K562 (cell line): ENCODE measurements at regions not wholly inside any gene's neighbourhood (a gene's known extent, or its start where the extent isn't known, plus 50 kb on each side); places are given as distances from the start of the nearest gene placed in this dataset.

Source experiments
- ATAC-seq: fragments of 200-7000 bp; cut with Tn5 transposase; 3 replicates; pipeline ENCODE4 v1.9.1; 2020; ENCODE audit warnings: moderate library complexity
- BruUV-seq: library from RNA; stranded (reverse); fragments of 400-500 nt; replicated peaks from 2 replicates; lab custom pipeline; 2021; lab: Mats Ljungman, UMichigan
- CTCF ChIA-PET: fragments of 300-600 bp; formaldehyde crosslinking; extraction: SDS; loops from one replicate; lab custom pipeline; 2021; ENCODE audit warnings: low intra/inter-chr PET ratio; lab: Yijun Ruan, JAX
- POLR2A ChIA-PET: fragments of 300-600, 350-650 bp; sonication (Branson Sonifier 250); formaldehyde crosslinking; extraction: SDS; loops from one replicate; lab custom pipeline; 2021; ENCODE audit warnings: antibody characterized with exemption, inconsistent platforms; lab: Yijun Ruan, JAX
- DNase-seq, 4 experiments: peaks; one replicate each; pipeline versions ENCODE4 v3.0.0 to v3.0.0-alpha.2; 2011 to 2018; ENCODE audit warnings: low spot score in 3 of 4, mixed read lengths in 3 of 4; ENCODE audit errors: extremely low read depth in 1 of 4
- FAIRE-seq: peaks from 2 replicates; lab custom pipeline; 2011; peaks lifted over from hg19 to GRCh38; lab: Jason Lieb, UNC
- H2AFZ ChIP-seq: 2 replicates; pipeline ENCODE4 v1.6.0; 2011; ENCODE audit warnings: low read depth, low read length, control low read depth, inconsistent platforms
- H3K27ac ChIP-seq: fragments of 200-600 bp; 3 replicates; pipeline ENCODE4 v1.8.0; 2011; ENCODE audit warnings: low read depth, mild to moderate bottlenecking, control low read depth, inconsistent platforms, low read length, moderate library complexity, mixed read lengths; ENCODE audit errors: extremely low read depth
- H3K27me3 ChIP-seq, 2 experiments: fragments of 300-600 bp in 1 of 2; 2 replicates in 1 of 2; 3 replicates in 1 of 2; pipeline versions ENCODE4 v1.6.0 to v1.8.0; 2011; ENCODE audit warnings: inconsistent platforms in 2 of 2, low read length in 2 of 2, mild to moderate bottlenecking in 1 of 2, mixed read lengths in 1 of 2, moderate library complexity in 1 of 2; ENCODE audit not compliant: control insufficient read depth in 2 of 2, insufficient read depth in 2 of 2
- H3K36me3 ChIP-seq: fragments of 300-600 bp; 3 replicates; pipeline ENCODE4 v1.8.0; 2011; ENCODE audit warnings: mild to moderate bottlenecking, low read length, inconsistent platforms; ENCODE audit not compliant: control insufficient read depth, insufficient read depth
- H3K4me1 ChIP-seq, 2 experiments: fragments of 200-600 bp in 1 of 2; replicated peaks in 1 of 2; 2 replicates in 1 of 2; 3 replicates in 1 of 2; pipeline versions ENCODE4 v1.5.1 to v1.8.0; 2011; ENCODE audit warnings: inconsistent platforms in 2 of 2, low read length in 2 of 2, mild to moderate bottlenecking in 1 of 2, mixed read lengths in 1 of 2, moderate library complexity in 1 of 2; ENCODE audit not compliant: control insufficient read depth in 2 of 2, insufficient read depth in 2 of 2
- H3K4me2 ChIP-seq: 2 replicates; pipeline ENCODE4 v1.6.1; 2011; ENCODE audit warnings: low read length, control low read depth, inconsistent platforms, mixed read lengths; ENCODE audit not compliant: insufficient read depth
- H3K4me3 ChIP-seq: fragments of 200-600 bp; sonication (generic), shearing (Covaris generic); 2 replicates; pipeline ENCODE4 v1.5.1; 2016; ENCODE audit warnings: control low read depth, inconsistent platforms
- H3K79me2 ChIP-seq: fragments of 200-600 bp; 3 replicates; pipeline ENCODE4 v1.8.0; 2011; ENCODE audit warnings: low read length, inconsistent platforms; ENCODE audit not compliant: control insufficient read depth, insufficient read depth
- H3K9ac ChIP-seq, 2 experiments: 2 replicates each; pipeline versions ENCODE4 v1.6.0 to v1.6.1; 2011; ENCODE audit warnings: low read depth in 2 of 2, low read length in 2 of 2, control low read depth in 1 of 2, inconsistent platforms in 1 of 2, mild to moderate bottlenecking in 1 of 2, mixed read lengths in 1 of 2; ENCODE audit not compliant: insufficient read depth in 1 of 2
- H3K9me1 ChIP-seq: one replicate; pipeline ENCODE4 v1.6.0; 2011; ENCODE audit warnings: inconsistent platforms, mild to moderate bottlenecking, low read length, moderate library complexity; ENCODE audit not compliant: control insufficient read depth, insufficient read depth
- H3K9me3 ChIP-seq: replicated peaks from 2 replicates; pipeline ENCODE4 v1.5.1; 2011; ENCODE audit warnings: low read depth, low read length, inconsistent platforms; ENCODE audit not compliant: control insufficient read depth, insufficient read depth
- H4K20me1 ChIP-seq: replicated peaks from 2 replicates; pipeline ENCODE4 v1.6.1; 2011; ENCODE audit warnings: low read length, inconsistent platforms, mixed read lengths; ENCODE audit not compliant: control insufficient read depth, insufficient read depth
- DNMT1 ChIP-seq: fragments of 450-650 bp; IDR thresholded peaks from 2 replicates; pipeline ENCODE4 v1.6.1; 2016; ENCODE audit warnings: antibody characterized with exemption, mild to moderate bottlenecking
- ERF ChIP-seq: fragments of 450-650 bp; formaldehyde crosslinking; IDR thresholded peaks from 2 replicates; pipeline ENCODE4 v1.4.0; 2020; ENCODE audit warnings: mild to moderate bottlenecking, mixed read lengths
- NELFE ChIP-seq: IDR thresholded peaks from 2 replicates; pipeline ENCODE4 v1.6.1; 2011; ENCODE audit warnings: mild to moderate bottlenecking; ENCODE audit not compliant: insufficient read depth, insufficient read length
- NFATC3 ChIP-seq: fragments of 450-650 bp; IDR thresholded peaks from 2 replicates; pipeline ENCODE4 v1.6.1; 2017; ENCODE audit warnings: mild to moderate bottlenecking
- NUFIP1 ChIP-seq: fragments of 450-650 bp; IDR thresholded peaks from 2 replicates; pipeline ENCODE4 v1.6.1; 2018; ENCODE audit not compliant: partially characterized antibody
- RFX1 ChIP-seq: fragments of 450-650 bp; IDR thresholded peaks from 2 replicates; pipeline ENCODE4 v1.6.1; 2016; ENCODE audit warnings: mild to moderate bottlenecking, moderate library complexity
- STAT5A ChIP-seq: IDR thresholded peaks from 2 replicates; pipeline ENCODE4 v1.6.1; 2012; ENCODE audit warnings: low read length, inconsistent platforms, borderline replicate concordance
- TAF15 ChIP-seq: fragments of 200-400 bp; formaldehyde crosslinking; IDR thresholded peaks from 2 replicates; pipeline ENCODE4 v1.6.1; 2017; ENCODE audit warnings: mild to moderate bottlenecking, low read depth, low read length, moderate library complexity
- TCF7L2 ChIP-seq: fragments of 150-350 bp; IDR thresholded peaks from 2 replicates; pipeline ENCODE4 v1.6.1; 2016; ENCODE audit warnings: low read depth, mild to moderate bottlenecking, low read length, moderate library complexity
- VEZF1 ChIP-seq: fragments of 200-800 bp; sonication (Bioruptor generic); IDR thresholded peaks from 2 replicates; pipeline ENCODE4 v1.6.1; 2017; ENCODE audit warnings: missing genetic modification characterization, missing compliant biosample characterization
- WGBS: fragments of 100-300 bp; shearing (Covaris generic); methylation state at CpG from one replicate; pipeline ENCODE4 v1.1.6; 2016; ENCODE audit warnings: low coverage, mixed read lengths; ENCODE audit not compliant: insufficient coverage; ENCODE audit errors: missing lambda C conversion rate; 5-methylcytosine and 5-hydroxymethylcytosine counted together
- in situ Hi-C: fragments of 300-500 bp; cut with MboI; formaldehyde crosslinking; loops from 4 replicates; pipeline ENCODE4 v1.15.0; 2018; ENCODE audit warnings: inconsistent platforms, mixed read lengths
- intact Hi-C: fragments of 100-400 bp; cut with micrococcal nuclease; formaldehyde crosslinking; loops from 2 replicates; pipeline ENCODE4 v1.14.2; 2022
- TF ChIP-seq, protein P1 (sequence below), 2 experiments: fragments of 450-650 bp; IDR thresholded peaks; 2 replicates each; pipeline ENCODE4 v1.6.1; 2018; ENCODE audit warnings: mild to moderate bottlenecking in 2 of 2, low read depth in 1 of 2; ENCODE audit not compliant: partially characterized antibody in 2 of 2
- TF ChIP-seq, protein P2 (sequence below): fragments of 150-350 bp; conservative IDR thresholded peaks from 2 replicates; pipeline ENCODE4 v1.6.1; 2014; ENCODE audit warnings: low read length
- TF ChIP-seq, protein P3 (sequence below): sonication (generic); formaldehyde crosslinking; IDR thresholded peaks from 2 replicates; pipeline ENCODE4 v1.8.1; 2023; ENCODE audit warnings: mild to moderate bottlenecking, missing genetic modification reagents, moderate library complexity

DNA sequence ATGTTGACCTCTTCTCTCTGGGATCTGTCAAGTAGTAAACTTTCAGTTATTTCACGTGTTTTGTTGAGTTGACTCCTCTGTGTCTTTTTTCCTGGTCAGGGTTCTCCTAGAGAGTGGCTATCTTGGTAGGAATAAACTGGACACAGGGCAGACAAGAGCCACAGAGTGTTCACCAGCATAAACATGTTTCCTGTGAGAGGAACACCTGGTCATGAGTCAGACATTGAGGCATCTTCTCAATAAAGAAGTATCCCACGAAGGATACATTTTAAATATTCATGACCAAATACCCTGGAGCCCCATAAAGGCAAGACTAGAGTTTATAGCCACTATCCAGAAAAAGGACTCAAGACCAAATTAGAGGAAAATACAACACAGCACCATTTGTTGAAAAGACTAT, 269.7 kb upstream of the ZNF521 start (continued):
- no peak for TF ChIP-seq STAT5A

DNA sequence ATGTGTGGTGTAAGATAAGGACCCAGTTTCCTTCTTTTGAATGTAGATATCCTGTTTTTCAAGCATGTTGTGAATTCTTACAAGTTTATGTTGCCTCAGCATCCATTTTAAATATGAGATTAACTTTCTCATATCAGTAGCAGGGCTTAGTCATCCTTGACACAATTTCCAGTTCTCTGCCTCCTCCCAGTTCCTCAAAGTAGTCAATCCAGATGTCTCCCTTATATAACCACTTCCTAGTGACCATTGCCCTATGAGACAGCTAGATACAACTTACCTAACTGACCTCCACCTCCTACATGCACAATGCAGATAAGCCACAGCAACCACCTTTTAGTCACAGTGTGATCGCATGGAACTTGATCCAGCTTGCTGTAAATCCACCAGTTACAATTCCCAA, 269.2 kb upstream of the ZNF521 start:
- WGBS: 0% methylated on average over 1 of the region's 1 CpG
- Histone ChIP-seq H3K9ac (no peak overlapping the region), H3K27ac (no peak overlapping the region), H4K20me1 (no peaks in the 10 kb centered on the region), H3K27me3 (no peaks in the 10 kb centered on the region), H3K9me1 (no peaks in the 10 kb centered on the region), H3K36me3 (no peaks in the 10 kb centered on the region), H3K79me2 (no peaks in the 10 kb centered on the region), H3K4me2 (no peak overlapping the region), H3K9me3 (no peaks in the 10 kb centered on the region), H3K4me3 (no peak overlapping the region), H3K4me1 (no peaks in the 10 kb centered on the region), H2AFZ (no peak overlapping the region)
- POLR2A ChIA-PET: no interaction called here
- no peak for DNase-seq
- CTCF ChIA-PET: no interaction called here
- no TSS peak for BruUV-seq
- intact Hi-C loops (loop anchor here (5.0 kb wide), 1 partner anchor 46 kb away; no protein-coding TSS in a partner anchor), in situ Hi-C loops (no loop called here)
- no peak for ATAC-seq
- no peak for FAIRE-seq
- no peak for TF ChIP-seq ERF (CRISPR knock-in tag)
- TF ChIP-seq VEZF1 (CRISPR knock-in tag): no peak
- no peak for TF ChIP-seq RFX1
- TF ChIP-seq TCF7L2: no peak
- no peak for TF ChIP-seq DNMT1
- TF ChIP-seq TAF15: no peak
- TF ChIP-seq, protein P1, sequence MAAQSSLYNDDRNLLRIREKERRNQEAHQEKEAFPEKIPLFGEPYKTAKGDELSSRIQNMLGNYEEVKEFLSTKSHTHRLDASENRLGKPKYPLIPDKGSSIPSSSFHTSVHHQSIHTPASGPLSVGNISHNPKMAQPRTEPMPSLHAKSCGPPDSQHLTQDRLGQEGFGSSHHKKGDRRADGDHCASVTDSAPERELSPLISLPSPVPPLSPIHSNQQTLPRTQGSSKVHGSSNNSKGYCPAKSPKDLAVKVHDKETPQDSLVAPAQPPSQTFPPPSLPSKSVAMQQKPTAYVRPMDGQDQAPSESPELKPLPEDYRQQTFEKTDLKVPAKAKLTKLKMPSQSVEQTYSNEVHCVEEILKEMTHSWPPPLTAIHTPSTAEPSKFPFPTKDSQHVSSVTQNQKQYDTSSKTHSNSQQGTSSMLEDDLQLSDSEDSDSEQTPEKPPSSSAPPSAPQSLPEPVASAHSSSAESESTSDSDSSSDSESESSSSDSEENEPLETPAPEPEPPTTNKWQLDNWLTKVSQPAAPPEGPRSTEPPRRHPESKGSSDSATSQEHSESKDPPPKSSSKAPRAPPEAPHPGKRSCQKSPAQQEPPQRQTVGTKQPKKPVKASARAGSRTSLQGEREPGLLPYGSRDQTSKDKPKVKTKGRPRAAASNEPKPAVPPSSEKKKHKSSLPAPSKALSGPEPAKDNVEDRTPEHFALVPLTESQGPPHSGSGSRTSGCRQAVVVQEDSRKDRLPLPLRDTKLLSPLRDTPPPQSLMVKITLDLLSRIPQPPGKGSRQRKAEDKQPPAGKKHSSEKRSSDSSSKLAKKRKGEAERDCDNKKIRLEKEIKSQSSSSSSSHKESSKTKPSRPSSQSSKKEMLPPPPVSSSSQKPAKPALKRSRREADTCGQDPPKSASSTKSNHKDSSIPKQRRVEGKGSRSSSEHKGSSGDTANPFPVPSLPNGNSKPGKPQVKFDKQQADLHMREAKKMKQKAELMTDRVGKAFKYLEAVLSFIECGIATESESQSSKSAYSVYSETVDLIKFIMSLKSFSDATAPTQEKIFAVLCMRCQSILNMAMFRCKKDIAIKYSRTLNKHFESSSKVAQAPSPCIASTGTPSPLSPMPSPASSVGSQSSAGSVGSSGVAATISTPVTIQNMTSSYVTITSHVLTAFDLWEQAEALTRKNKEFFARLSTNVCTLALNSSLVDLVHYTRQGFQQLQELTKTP (IDR thresholded peaks at IDR 0.05; ENCODE audit: low read depth in 1 of 2, partially characterized antibody in 2 of 2): no peak
- TF ChIP-seq, protein P2, sequence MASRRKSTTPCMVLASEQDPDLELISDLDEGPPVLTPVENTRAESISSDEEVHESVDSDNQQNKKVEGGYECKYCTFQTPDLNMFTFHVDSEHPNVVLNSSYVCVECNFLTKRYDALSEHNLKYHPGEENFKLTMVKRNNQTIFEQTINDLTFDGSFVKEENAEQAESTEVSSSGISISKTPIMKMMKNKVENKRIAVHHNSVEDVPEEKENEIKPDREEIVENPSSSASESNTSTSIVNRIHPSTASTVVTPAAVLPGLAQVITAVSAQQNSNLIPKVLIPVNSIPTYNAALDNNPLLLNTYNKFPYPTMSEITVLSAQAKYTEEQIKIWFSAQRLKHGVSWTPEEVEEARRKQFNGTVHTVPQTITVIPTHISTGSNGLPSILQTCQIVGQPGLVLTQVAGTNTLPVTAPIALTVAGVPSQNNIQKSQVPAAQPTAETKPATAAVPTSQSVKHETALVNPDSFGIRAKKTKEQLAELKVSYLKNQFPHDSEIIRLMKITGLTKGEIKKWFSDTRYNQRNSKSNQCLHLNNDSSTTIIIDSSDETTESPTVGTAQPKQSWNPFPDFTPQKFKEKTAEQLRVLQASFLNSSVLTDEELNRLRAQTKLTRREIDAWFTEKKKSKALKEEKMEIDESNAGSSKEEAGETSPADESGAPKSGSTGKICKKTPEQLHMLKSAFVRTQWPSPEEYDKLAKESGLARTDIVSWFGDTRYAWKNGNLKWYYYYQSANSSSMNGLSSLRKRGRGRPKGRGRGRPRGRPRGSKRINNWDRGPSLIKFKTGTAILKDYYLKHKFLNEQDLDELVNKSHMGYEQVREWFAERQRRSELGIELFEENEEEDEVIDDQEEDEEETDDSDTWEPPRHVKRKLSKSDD: no peak
- TF ChIP-seq NELFE: no peak
- TF ChIP-seq NFATC3: no peak
- TF ChIP-seq, protein P3, sequence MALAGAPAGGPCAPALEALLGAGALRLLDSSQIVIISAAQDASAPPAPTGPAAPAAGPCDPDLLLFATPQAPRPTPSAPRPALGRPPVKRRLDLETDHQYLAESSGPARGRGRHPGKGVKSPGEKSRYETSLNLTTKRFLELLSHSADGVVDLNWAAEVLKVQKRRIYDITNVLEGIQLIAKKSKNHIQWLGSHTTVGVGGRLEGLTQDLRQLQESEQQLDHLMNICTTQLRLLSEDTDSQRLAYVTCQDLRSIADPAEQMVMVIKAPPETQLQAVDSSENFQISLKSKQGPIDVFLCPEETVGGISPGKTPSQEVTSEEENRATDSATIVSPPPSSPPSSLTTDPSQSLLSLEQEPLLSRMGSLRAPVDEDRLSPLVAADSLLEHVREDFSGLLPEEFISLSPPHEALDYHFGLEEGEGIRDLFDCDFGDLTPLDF (CRISPR knock-in tag): no peak
- TF ChIP-seq NUFIP1: no peak
